ENCODE measurements at regions not wholly inside any gene's neighbourhood (a gene's known extent, or its start where the extent isn't known, plus 50 kb on each side); places are given as distances from the start of the nearest gene placed in this dataset.

DNA sequence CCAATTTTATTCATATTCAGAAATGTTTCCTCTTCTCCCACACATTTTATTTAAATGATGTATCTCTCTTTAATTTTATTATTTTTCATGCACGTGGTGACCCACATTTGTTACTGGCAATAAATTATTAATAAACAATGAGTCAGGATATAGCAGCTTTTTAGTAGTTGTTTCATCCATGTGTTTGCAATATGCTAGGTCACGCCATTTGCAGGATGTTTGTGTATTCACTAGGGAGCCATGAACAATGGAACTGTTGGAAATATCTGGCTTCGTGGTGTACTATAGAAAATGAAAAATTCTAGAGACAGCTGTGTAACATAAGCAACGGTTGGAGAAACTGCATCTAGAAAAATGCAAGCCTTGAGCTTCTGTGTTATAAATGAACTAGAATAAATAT lies 176.0 kb upstream of the COL3A1 start:
- H3K36me3 ChIP-seq (ENCODE audit: insufficient read depth) = no peaks in the 10 kb centered on the region
- H3F3A ChIP-seq (replicated peaks; ENCODE audit: low read depth) = no peaks in the 10 kb centered on the region
- DNase-seq (ENCODE audit: low spot score) = no peak
- H3K4me3 ChIP-seq = no peak overlapping the region
- H2AFZ ChIP-seq = no peak overlapping the region
- Mint-ChIP-seq H3K4me1 (no peaks in the 10 kb centered on the region), H3K4me3 (no peak overlapping the region), H3K9me3 (peaks cover 9% of the 10 kb centered on the region), H3K27ac (no peak overlapping the region), H3K36me3 (ENCODE audit: low read depth) (peaks cover 2% of the 10 kb centered on the region; the same call in 1 of the 3 replicates), H3K27me3 (ENCODE audit: insufficient read depth, low read depth, poor library complexity) (no peaks in the 10 kb centered on the region)
- no peak for ATAC-seq
- H4K20me1 ChIP-seq (replicated peaks; ENCODE audit: insufficient read depth) = no peaks in the 10 kb centered on the region
- no peak for TF ChIP-seq EZH2 (IDR thresholded peaks at IDR 0.05; ENCODE audit: low read depth, unreplicated experiment)
- no peak for TF ChIP-seq CTCF (conservative IDR thresholded peaks at IDR 0.05; ENCODE audit: low read depth in 2 of 2)
- TF ChIP-seq ZNF331 (CRISPR knock-in tag; IDR thresholded peaks at IDR 0.05; ENCODE audit: low read depth) = no peak
- no peaks in the 10 kb centered on the region for H3K27me3 ChIP-seq (ENCODE audit: insufficient read depth)
- no peak overlapping the region for H3K4me2 ChIP-seq
- H3K4me1 ChIP-seq (ENCODE audit: insufficient read depth) = no peaks in the 10 kb centered on the region
- H3K79me2 ChIP-seq (replicated peaks; ENCODE audit: insufficient read depth) = no peaks in the 10 kb centered on the region
- 0 out of 2 replicates have a peak, but pooled peaks cover 4% of the 10 kb centered on the region for H3K9me2 ChIP-seq (ENCODE audit: insufficient read depth)
- H3K27ac ChIP-seq (ENCODE audit: low read depth) = no peak overlapping the region

GRCh38 chr2:188805219-188805618 lies 169.0 kb upstream of the COL3A1 start:
- peaks cover 9% of the 10 kb centered on the region for H3K9me3 Mint-ChIP-seq
- H4K20me1 ChIP-seq (replicated peaks; ENCODE audit: insufficient read depth) = no peaks in the 10 kb centered on the region
- ATAC-seq = no peak
- TF ChIP-seq REST (IDR thresholded peaks at IDR 0.05; ENCODE audit: unreplicated experiment) (no peak), CREB1 (CRISPR knock-in tag; IDR thresholded peaks at IDR 0.05; ENCODE audit: low read depth) (no peak), EZH2phosphoT487 (IDR thresholded peaks at IDR 0.05; ENCODE audit: unreplicated experiment) (no peak), ZNF114 (CRISPR knock-in tag; IDR thresholded peaks at IDR 0.05) (no peak), STAT1 (IDR thresholded peaks at IDR 0.05; ENCODE audit: unreplicated experiment) (no peak), ZNF331 (CRISPR knock-in tag; IDR thresholded peaks at IDR 0.05; ENCODE audit: low read depth) (no peak), JUNB (IDR thresholded peaks at IDR 0.05; ENCODE audit: unreplicated experiment) (no peak), EZH2 (IDR thresholded peaks at IDR 0.05; ENCODE audit: low read depth, unreplicated experiment) (no peak), POLR2AphosphoS5 (IDR thresholded peaks at IDR 0.05; ENCODE audit: low read depth) (no peak), CTCF (conservative IDR thresholded peaks at IDR 0.05; ENCODE audit: low read depth in 2 of 2) (no peak)

More at GRCh38 chr2:188805219-188805618, 169.0 kb upstream of the COL3A1 start:
- Mint-ChIP-seq H3K4me1 (no peaks in the 10 kb centered on the region), H3K27ac (no peak overlapping the region), H3K4me3 (no peak overlapping the region), H3K36me3 (ENCODE audit: low read depth) (peaks cover 2% of the 10 kb centered on the region; the same call in 1 of the 3 replicates), H3K27me3 (ENCODE audit: insufficient read depth, low read depth, poor library complexity) (no peaks in the 10 kb centered on the region)
- Histone ChIP-seq H3K27me3 (ENCODE audit: insufficient read depth) (no peaks in the 10 kb centered on the region), H2AFZ (no peak overlapping the region), H3K4me2 (no peak overlapping the region), H3K27ac (ENCODE audit: low read depth) (no peak overlapping the region), H3K9me2 (ENCODE audit: insufficient read depth) (0 out of 2 replicates have a peak, but pooled peaks cover 4% of the 10 kb centered on the region), H3K79me2 (replicated peaks; ENCODE audit: insufficient read depth) (no peaks in the 10 kb centered on the region), H3K36me3 (ENCODE audit: insufficient read depth) (no peaks in the 10 kb centered on the region), H3K4me3 (no peak overlapping the region), H3K4me1 (ENCODE audit: insufficient read depth) (no peaks in the 10 kb centered on the region), H3F3A (replicated peaks; ENCODE audit: low read depth) (no peaks in the 10 kb centered on the region)
- DNase-seq (ENCODE audit: low spot score) = no peak
